ENCODE measurements at regions not wholly inside any gene's neighbourhood (a gene's known extent, or its start where the extent isn't known, plus 50 kb on each side); places are given as distances from the start of the nearest gene placed in this dataset.

DNA sequence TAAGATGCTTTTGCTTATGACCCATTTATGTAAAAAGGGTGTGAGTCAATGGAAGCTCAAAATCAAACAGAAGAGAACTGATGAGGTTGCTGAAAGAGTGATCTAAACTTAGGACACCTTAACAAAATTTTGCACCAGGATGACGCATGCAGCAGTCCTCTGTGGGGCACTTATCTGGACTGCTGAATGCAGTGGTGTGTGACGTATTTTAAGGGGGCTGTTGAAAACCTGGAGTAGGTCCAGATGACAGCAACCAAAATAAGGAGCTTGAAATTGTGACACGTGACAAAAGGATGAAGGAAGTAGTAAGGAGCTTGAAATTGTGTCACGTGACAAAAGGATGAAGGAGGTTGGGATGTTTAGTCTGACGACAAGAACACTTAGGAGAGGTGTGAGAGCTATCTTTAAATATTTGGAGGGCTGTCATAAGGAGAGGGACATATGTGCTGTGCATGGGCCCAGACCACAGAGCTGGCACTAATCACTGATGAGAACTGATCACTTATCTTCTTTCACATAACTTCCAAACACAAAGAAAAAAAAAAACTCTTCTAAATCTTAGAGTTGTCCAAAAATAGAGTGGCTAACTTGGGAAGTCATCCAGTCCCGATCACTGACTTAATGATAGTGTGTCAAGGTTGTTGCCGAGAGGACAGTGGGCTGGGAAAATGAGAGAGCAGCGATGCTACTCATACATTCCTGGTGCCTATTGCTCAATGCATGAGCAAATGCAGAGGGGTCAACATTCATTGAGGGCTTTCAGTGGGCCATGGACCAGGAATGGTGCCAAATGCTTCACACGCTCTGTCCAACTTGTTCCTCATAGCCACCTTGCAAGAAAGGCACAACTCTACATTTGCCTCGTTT lies 264.2 kb upstream of the ZFHX3 start:
- Histone ChIP-seq H3K9me3 (peaks cover 16% of the 10 kb centered on the region), H3K4me3 (no peak overlapping the region), H3K9ac (no peak overlapping the region), H3K4me1 (peaks cover 41% of the 10 kb centered on the region), H3K27me3 (no peaks in the 10 kb centered on the region), H3K36me3 (no peaks in the 10 kb centered on the region), H3K4me2 (0 out of 2 replicates have a peak overlapping the region, but pooled peaks have one; percentile 6), H4K20me1 (no peaks in the 10 kb centered on the region), H3K27ac (no peak overlapping the region)
- TF ChIP-seq Cebpa-rat (IDR thresholded peaks at IDR 0.05): no peak

- H4K20me1 ChIP-seq: no peaks in the 10 kb centered on the region
- H3K27ac ChIP-seq: no peak overlapping the region
- H3K27me3 ChIP-seq: no peaks in the 10 kb centered on the region
- TF ChIP-seq Cebpa-rat (IDR thresholded peaks at IDR 0.05): no peak
- no peak overlapping the region for H3K9ac ChIP-seq
- no peak overlapping the region for H3K4me3 ChIP-seq
- H3K4me2 ChIP-seq: no peak overlapping the region
- H3K4me1 ChIP-seq: peaks cover 42% of the 10 kb centered on the region
- no peaks in the 10 kb centered on the region for H3K36me3 ChIP-seq
- peaks cover 9% of the 10 kb centered on the region for H3K9me3 ChIP-seq
Measured at GRCh38 chr16:73308771-73309170, 260.8 kb upstream of the ZFHX3 start.

GRCh38 chr16:73306901-73307413 lies 259.0 kb upstream of the ZFHX3 start:
- Histone ChIP-seq H3K36me3 (no peaks in the 10 kb centered on the region), H3K27me3 (no peaks in the 10 kb centered on the region), H3K4me2 (peak overlapping the region; percentile 80), H4K20me1 (no peaks in the 10 kb centered on the region), H3K4me1 (peaks cover 39% of the 10 kb centered on the region), H3K4me3 (no peak overlapping the region), H3K9me3 (0 out of 2 replicates have a peak, but pooled peaks cover 5% of the 10 kb centered on the region), H3K9ac (peak overlapping the region; percentile 43; the same call in 1 of the 2 replicates), H3K27ac (peak overlapping the region; percentile 64)
- TF ChIP-seq Cebpa-rat (IDR thresholded peaks at IDR 0.05): no peak

- no peak overlapping the region for H3K4me3 ChIP-seq
- H3K36me3 ChIP-seq: no peaks in the 10 kb centered on the region
- no peaks in the 10 kb centered on the region for H4K20me1 ChIP-seq
- no peak overlapping the region for H3K27ac ChIP-seq
- H3K27me3 ChIP-seq: no peaks in the 10 kb centered on the region
- 0 out of 2 replicates have a peak, but pooled peaks cover 2% of the 10 kb centered on the region for H3K9me3 ChIP-seq
- H3K4me2 ChIP-seq: no peak overlapping the region
- H3K9ac ChIP-seq: no peak overlapping the region
- no peak for TF ChIP-seq Cebpa-rat (IDR thresholded peaks at IDR 0.05)
- H3K4me1 ChIP-seq: peaks cover 36% of the 10 kb centered on the region
Measured at GRCh38 chr16:73304008-73304774, 256.3 kb upstream of the ZFHX3 start.

DNA sequence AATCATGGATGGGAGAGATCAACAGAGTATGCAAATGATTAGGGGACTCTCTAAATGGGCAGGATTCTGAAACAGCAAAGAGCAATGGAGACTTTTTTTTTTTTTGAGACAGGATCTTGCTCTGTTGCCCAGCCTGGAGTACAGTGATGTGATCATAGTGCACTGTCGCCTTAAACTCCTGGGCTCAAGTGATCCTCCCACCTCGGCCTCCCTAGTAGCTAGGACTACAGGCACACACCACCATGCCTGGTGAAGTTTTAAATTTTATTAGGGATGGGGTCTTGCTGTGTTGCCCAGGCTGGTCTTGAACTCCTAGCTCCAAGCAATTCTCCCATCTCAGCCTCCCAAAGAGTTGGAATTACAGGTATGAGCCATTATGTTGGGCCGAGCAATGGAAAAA lies 255.0 kb upstream of the ZFHX3 start:
- no peak for TF ChIP-seq Cebpa-rat (IDR thresholded peaks at IDR 0.05)
- Histone ChIP-seq H3K4me1 (peaks cover 31% of the 10 kb centered on the region), H4K20me1 (no peaks in the 10 kb centered on the region), H3K36me3 (no peaks in the 10 kb centered on the region), H3K27ac (no peak overlapping the region), H3K27me3 (no peaks in the 10 kb centered on the region), H3K9me3 (no peaks in the 10 kb centered on the region), H3K4me2 (no peak overlapping the region), H3K9ac (no peak overlapping the region), H3K4me3 (no peak overlapping the region)

DNA sequence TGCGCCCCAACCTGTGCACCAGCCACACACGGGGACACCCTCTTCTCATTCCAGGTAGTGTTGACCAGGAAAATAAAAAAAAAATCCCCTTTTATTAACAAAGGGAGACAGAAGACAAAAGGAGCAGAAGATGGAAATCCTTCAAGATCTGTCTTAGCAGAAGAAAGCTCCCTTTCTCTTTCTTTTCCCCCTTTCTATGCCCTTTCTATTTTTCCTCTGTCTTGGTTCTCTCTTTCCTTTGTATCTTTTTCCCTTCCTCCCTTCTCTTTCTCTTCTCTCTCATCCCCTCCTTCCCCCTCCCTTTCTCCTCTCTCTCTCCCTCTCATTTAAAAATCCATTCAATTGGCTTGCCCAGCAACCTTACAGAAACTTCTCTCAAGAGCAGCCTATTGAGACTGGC lies 254.1 kb upstream of the ZFHX3 start:
- Histone ChIP-seq H4K20me1 (no peaks in the 10 kb centered on the region), H3K36me3 (no peaks in the 10 kb centered on the region), H3K9ac (no peak overlapping the region), H3K4me1 (peaks cover 21% of the 10 kb centered on the region), H3K27ac (no peak overlapping the region), H3K27me3 (no peaks in the 10 kb centered on the region), H3K4me3 (no peak overlapping the region), H3K4me2 (no peak overlapping the region), H3K9me3 (no peaks in the 10 kb centered on the region)
- TF ChIP-seq Cebpa-rat (IDR thresholded peaks at IDR 0.05): no peak

- H4K20me1 ChIP-seq: no peaks in the 10 kb centered on the region
- H3K9me3 ChIP-seq: no peaks in the 10 kb centered on the region
- no peaks in the 10 kb centered on the region for H3K36me3 ChIP-seq
- H3K27ac ChIP-seq: no peak overlapping the region
- TF ChIP-seq Cebpa-rat (IDR thresholded peaks at IDR 0.05): no peak
- H3K4me2 ChIP-seq: no peak overlapping the region
- no peak overlapping the region for H3K4me3 ChIP-seq
- H3K27me3 ChIP-seq: no peaks in the 10 kb centered on the region
- H3K9ac ChIP-seq: no peak overlapping the region
- no peaks in the 10 kb centered on the region for H3K4me1 ChIP-seq
Measured at GRCh38 chr16:73299346-73299745, 251.4 kb upstream of the ZFHX3 start.

GRCh38 chr16:73298562-73298961 lies 250.6 kb upstream of the ZFHX3 start:
- Histone ChIP-seq H3K4me3 (no peak overlapping the region), H3K27me3 (no peaks in the 10 kb centered on the region), H3K27ac (no peak overlapping the region), H3K4me2 (no peak overlapping the region), H3K4me1 (no peaks in the 10 kb centered on the region), H4K20me1 (no peaks in the 10 kb centered on the region), H3K36me3 (no peaks in the 10 kb centered on the region), H3K9me3 (no peaks in the 10 kb centered on the region), H3K9ac (no peak overlapping the region)
- TF ChIP-seq Cebpa-rat (IDR thresholded peaks at IDR 0.05): no peak

DNA sequence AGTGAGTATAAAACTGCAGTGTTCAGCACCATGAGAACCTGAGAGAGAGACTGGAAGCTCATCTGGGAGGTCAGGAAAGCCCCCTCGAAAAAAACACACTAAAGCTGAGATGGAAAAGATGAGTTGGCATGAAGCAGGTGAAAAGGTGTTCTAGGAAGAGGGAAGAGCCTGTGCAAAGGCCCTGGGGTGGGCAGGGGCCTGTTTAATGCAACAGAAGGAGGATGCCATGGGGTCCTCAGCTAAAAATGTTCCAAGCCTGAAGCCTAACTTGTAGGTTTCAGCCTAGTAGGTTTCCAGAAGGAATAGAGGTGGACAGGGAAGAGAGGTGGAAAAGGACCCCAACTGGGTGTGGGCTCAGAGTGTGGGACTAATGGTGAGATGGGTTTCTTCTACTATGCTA lies 242.3 kb upstream of the ZFHX3 start:
- H3K9me3 ChIP-seq: no peaks in the 10 kb centered on the region
- no peaks in the 10 kb centered on the region for H3K36me3 ChIP-seq
- H3K27me3 ChIP-seq: no peaks in the 10 kb centered on the region
- no peak overlapping the region for H3K9ac ChIP-seq
- no peaks in the 10 kb centered on the region for H4K20me1 ChIP-seq
- no peaks in the 10 kb centered on the region for H3K4me1 ChIP-seq
- H3K27ac ChIP-seq: no peak overlapping the region
- no peak overlapping the region for H3K4me3 ChIP-seq
- no peak for TF ChIP-seq Cebpa-rat (IDR thresholded peaks at IDR 0.05)
- H3K4me2 ChIP-seq: no peak overlapping the region

GRCh38 chr16:73289232-73289631 lies 241.3 kb upstream of the ZFHX3 start:
- H4K20me1 ChIP-seq: no peaks in the 10 kb centered on the region
- H3K27me3 ChIP-seq: no peaks in the 10 kb centered on the region

More at GRCh38 chr16:73289232-73289631, 241.3 kb upstream of the ZFHX3 start:
- Histone ChIP-seq H3K36me3 (no peaks in the 10 kb centered on the region), H3K4me3 (no peak overlapping the region), H3K4me1 (no peaks in the 10 kb centered on the region), H3K9me3 (no peaks in the 10 kb centered on the region), H3K9ac (no peak overlapping the region), H3K27ac (no peak overlapping the region), H3K4me2 (no peak overlapping the region)
- no peak for TF ChIP-seq Cebpa-rat (IDR thresholded peaks at IDR 0.05)

Data from BLaER1 (cell line).